H1 (cell line): ENCODE measurements at regions not wholly inside any gene's neighbourhood (a gene's known extent, or its start where the extent isn't known, plus 50 kb on each side); places are given as distances from the start of the nearest gene placed in this dataset.

Experiments
- MAFK ChIP-seq: IDR thresholded peaks from 2 replicates; pipeline ENCODE4 v1.6.1; 2012; ENCODE audit warnings: low read depth, mild to moderate bottlenecking, improper control_type of control experiment, low read length
- RAD21 ChIP-seq, 2 experiments: IDR thresholded peaks in 1 of 2; conservative IDR thresholded peaks in 1 of 2; 2 replicates each; pipeline ENCODE4 v1.6.1; 2011; ENCODE audit warnings: low read depth in 2 of 2, low read length in 2 of 2, improper control_type of control experiment in 1 of 2, inconsistent platforms in 1 of 2, mild to moderate bottlenecking in 1 of 2, moderate library complexity in 1 of 2
- SP1 ChIP-seq: IDR thresholded peaks from 2 replicates; pipeline ENCODE4 v1.6.1; 2011; ENCODE audit warnings: low read depth, low read length
- SUZ12 ChIP-seq: fragments of 200-600 bp; sonication (generic); IDR thresholded peaks from 2 replicates; pipeline ENCODE4 v1.6.1; 2012; ENCODE audit warnings: mild to moderate bottlenecking, inconsistent platforms, low read length, moderate library complexity, mixed read lengths

GRCh38 chr5:73263001-73263710, 90.2 kb downstream of the TMEM174 start (continued):
- TF ChIP-seq RAD21 (IDR thresholded peaks at IDR 0.05 in 1 of 2, conservative IDR thresholded peaks at IDR 0.05 in 1 of 2; ENCODE audit: low read depth in 2 of 2, low read length in 2 of 2), result no peak
- TF ChIP-seq SP1, result no peak
- no peak for TF ChIP-seq MAFK
- TF ChIP-seq SUZ12, result no peak
